Pancreas (tissue), 10 donors: ENCODE measurements at regions not wholly inside any gene's neighbourhood (a gene's known extent, or its start where the extent isn't known, plus 50 kb on each side); places are given as distances from the start of the nearest gene placed in this dataset.

Source experiments
- ATAC-seq, 4 donors: fragments of 200-7000 bp; cut with Tn5 transposase; one replicate each; pipeline versions ENCODE4 v1.8.0 to v1.9.1; 2020; ENCODE audit warnings: mild to moderate bottlenecking in 4 of 4, moderate library complexity in 4 of 4
- DNase-seq, 6 donors: peaks; one replicate each; pipeline ENCODE4 v3.0.0-alpha.2; 2020
- FAIRE-seq: peaks from 2 replicates; lab custom pipeline; 2012; peaks lifted over from hg19 to GRCh38; lab: Jason Lieb, UNC
- H3K27ac ChIP-seq, 4 donors: fragments of 200-600 bp; sonication (generic); 1 replicate in 3 of 4; 2 replicates in 1 of 4; pipeline versions ENCODE4 v1.5.0 to v1.8.0; 2020
- H3K27me3 ChIP-seq, 4 donors: fragments of 200-600 bp; one replicate each; pipeline ENCODE4 v1.8.0; 2021
- H3K36me3 ChIP-seq, 3 donors: fragments of 200-600 bp; sonication (generic) in 1 of 3; one replicate each; pipeline versions ENCODE4 v1.5.0 to v1.8.0; 2020 to 2021
- H3K4me1 ChIP-seq, 3 donors: fragments of 200-600 bp; one replicate each; pipeline ENCODE4 v1.8.0; 2021
- H3K4me3 ChIP-seq, 4 donors: fragments of 200-600 bp; sonication (generic) in 2 of 4; one replicate each; pipeline versions ENCODE4 v1.5.0 to v1.8.0; 2020 to 2021
- H3K9me3 ChIP-seq, 4 donors: fragments of 200-600 bp; one replicate each; pipeline ENCODE4 v1.8.0; 2021
- CTCF ChIP-seq, 4 donors: fragments of 200-600 bp; sonication (generic) in 3 of 4; IDR thresholded peaks; one replicate each; pipeline versions ENCODE4 v1.5.0 to v1.8.0; 2021; ENCODE audit warnings: antibody characterized with exemption in 4 of 4
- WGBS, 2 donors: extraction: QIAGEN DNeasy Blood & Tissue Kit; methylation state at CpG; one replicate each; pipeline ENCODE4 v1.1.7; 2013; 5-methylcytosine and 5-hydroxymethylcytosine counted together
- intact Hi-C, 3 donors: fragments of 100-400 bp; cut with DNase I; formaldehyde crosslinking; loops; one replicate each; pipeline versions ENCODE4 v1.11.1 to v1.14.2; 2022
- donor health status: healthy with polysubstance abuse.
- donor health status: DM: no; HTN: no; CAD: no; lungs with moderate emphysema.
- donor health status: DM: no; HTN: no; CAD: no.
- donor health status: control.
- donor health status: control.
- donor health status: Bipolar disorder and iron deficiency.
- donor health status: DM: yes; HTN: yes; CAD: no.
- donor health status: DM: no; HTN: no; CAD: no.
- donor health status: DM: no; HTN: no; CAD: no.
- donor health status: DM: yes; HTN: yes; CAD: no.

GRCh38 chr1:201676197-201676596 is 137.3 kb downstream of the NAV1 start:
- WGBS, 2 donors: 7 to 24% methylated on average over 4 of the region's 4 CpGs
- H3K27me3 ChIP-seq: no peaks in the 10 kb centered on the region
- H3K9me3 ChIP-seq: no peaks in the 10 kb centered on the region
- FAIRE-seq (no peak), ATAC-seq (peak; percentile 67 to 86 (median 82)), DNase-seq (peak in 4 of 6 donors; percentile 29 to 42 (median 36))
- intact Hi-C loops: no loop called here
- TF ChIP-seq CTCF (IDR thresholded peaks at IDR 0.05): no peak
- H3K4me3 ChIP-seq: no peak overlapping the region
- H3K27ac ChIP-seq: peak overlapping the region in 2 of 4 donors; percentile 6 to 20
- peaks cover 6 to 11% (median 6%) of the 10 kb centered on the region in 3 donors for H3K4me1 ChIP-seq
- H3K36me3 ChIP-seq: no peaks in the 10 kb centered on the region

GRCh38 chr1:201676641-201677040 is 137.7 kb downstream of the NAV1 start:
- Histone ChIP-seq H3K9me3 (no peaks in the 10 kb centered on the region), H3K4me1 (peaks cover 6 to 11% (median 6%) of the 10 kb centered on the region in 3 donors), H3K36me3 (no peaks in the 10 kb centered on the region), H3K27ac (peak overlapping the region in 1 of 4 donors; percentile 6), H3K4me3 (no peak overlapping the region), H3K27me3 (no peaks in the 10 kb centered on the region)
- DNase-seq (no peak), ATAC-seq (no peak), FAIRE-seq (no peak)
- no peak for TF ChIP-seq CTCF (IDR thresholded peaks at IDR 0.05)
- WGBS, 2 donors: 87 to 88% methylated on average over 4 of the region's 4 CpGs
- intact Hi-C loops: no loop called here

- Histone ChIP-seq H3K4me1 (peaks cover 6 to 11% (median 6%) of the 10 kb centered on the region in 3 donors), H3K27me3 (no peaks in the 10 kb centered on the region), H3K4me3 (no peak overlapping the region), H3K27ac (no peak overlapping the region), H3K36me3 (no peaks in the 10 kb centered on the region), H3K9me3 (no peaks in the 10 kb centered on the region)
- TF ChIP-seq CTCF (IDR thresholded peaks at IDR 0.05): no peak
- no peak for ATAC-seq
- intact Hi-C loops: no loop called here
- 56 to 58% methylated on average over 9 of the region's 9 CpGs for WGBS, 2 donors
- no peak for FAIRE-seq
- no peak for DNase-seq
These were observed 139.6 kb downstream of the NAV1 start for GRCh38 chr1:201678264-201679101.

- intact Hi-C loops: no loop called here
- H3K4me1 ChIP-seq: peaks cover 0 to 3% (median 2%) of the 10 kb centered on the region in 3 donors
- no peak for FAIRE-seq
These were observed 142.4 kb downstream of the NAV1 start for GRCh38 chr1:201681375-201681774.

More at GRCh38 chr1:201681375-201681774, 142.4 kb downstream of the NAV1 start:
- no peak for TF ChIP-seq CTCF (IDR thresholded peaks at IDR 0.05)
- DNase-seq: no peak
- Histone ChIP-seq H3K36me3 (no peaks in the 10 kb centered on the region), H3K4me3 (no peak overlapping the region), H3K27ac (no peak overlapping the region), H3K9me3 (no peaks in the 10 kb centered on the region), H3K27me3 (no peaks in the 10 kb centered on the region)
- no peak for ATAC-seq
- 83 to 87% methylated on average over 8 of the region's 8 CpGs for WGBS, 2 donors
